CD4-positive, alpha-beta T cell (primary cell): ENCODE measurements at regions not wholly inside any gene's neighbourhood (a gene's known extent, or its start where the extent isn't known, plus 50 kb on each side); places are given as distances from the start of the nearest gene placed in this dataset.
"Not testable (repeated sequence)": the region's sequence is repeated elsewhere in the genome, so short reads cannot be mapped to it uniquely, and the experiment has no call there.

ENCODE experiments used
- ATAC-seq: fragments of 200-7000 bp; cut with Tn5 transposase; one replicate; pipeline ENCODE4 v1.10.0; 2022; ENCODE audit warnings: mild to moderate bottlenecking; ENCODE audit not compliant: poor library complexity
- CTCF ChIA-PET: fragments of 350-600 bp; sonication (Branson Sonifier 250); formaldehyde crosslinking; loops from one replicate; lab custom pipeline; 2021; ENCODE audit warnings: antibody characterized with exemption, inconsistent platforms; lab: Charles Lee
- POLR2A ChIA-PET: fragments of 350-600 bp; sonication (Branson Sonifier 250); formaldehyde crosslinking; loops from one replicate; lab custom pipeline; 2021; ENCODE audit warnings: antibody characterized with exemption, inconsistent platforms; lab: Charles Lee
- DNase-seq, 14 experiments: peaks; one replicate each; pipeline ENCODE4 v3.0.0-alpha.2; 2013 to 2020; ENCODE audit warnings: mixed read lengths in 2 of 14
- H3K27ac ChIP-seq, 2 donors: one replicate each; pipeline versions ENCODE4 v1.5.1 to v1.7.0; 2013; ENCODE audit warnings: low read length in 2 of 2, low read depth in 1 of 2, mild to moderate bottlenecking in 1 of 2
- H3K27me3 ChIP-seq, 2 experiments: 1 replicate in 1 of 2; 2 replicates in 1 of 2; pipeline versions ENCODE4 v1.6.1 to v1.7.0; 2013; ENCODE audit warnings: low read length in 2 of 2, control low read depth in 1 of 2, mild to moderate bottlenecking in 1 of 2, moderate library complexity in 1 of 2; ENCODE audit not compliant: insufficient read depth in 2 of 2, control insufficient read depth in 1 of 2
- H3K36me3 ChIP-seq: one replicate; pipeline ENCODE4 v1.6.1; 2013; ENCODE audit warnings: low read length, control low read depth; ENCODE audit not compliant: insufficient read depth
- H3K4me1 ChIP-seq: one replicate; pipeline ENCODE4 v1.6.1; 2013; ENCODE audit warnings: low read length, control low read depth; ENCODE audit not compliant: insufficient read depth
- H3K4me3 ChIP-seq: one replicate; pipeline ENCODE4 v1.5.1; 2013; ENCODE audit warnings: mild to moderate bottlenecking, low read length, moderate library complexity
- H3K9me3 ChIP-seq, 2 experiments: 1 replicate in 1 of 2; 2 replicates in 1 of 2; pipeline versions ENCODE4 v1.6.1 to v1.7.0; 2013; ENCODE audit warnings: low read length in 2 of 2, mild to moderate bottlenecking in 2 of 2, control low read depth in 1 of 2, moderate library complexity in 1 of 2; ENCODE audit not compliant: control insufficient read depth in 1 of 2, insufficient read depth in 1 of 2
- H3K27ac Mint-ChIP-seq: one replicate; pipeline ENCODE4 v1.8.0; 2020; ENCODE audit warnings: mixed read lengths
- H3K27me3 Mint-ChIP-seq: one replicate; pipeline ENCODE4 v1.8.0; 2021; ENCODE audit warnings: mixed read lengths
- H3K36me3 Mint-ChIP-seq: one replicate; pipeline ENCODE4 v1.8.0; 2021; ENCODE audit warnings: low read depth, mixed read lengths
- H3K4me1 Mint-ChIP-seq: one replicate; pipeline ENCODE4 v1.8.0; 2021; ENCODE audit warnings: low read depth, mixed read lengths
- H3K4me3 Mint-ChIP-seq: one replicate; pipeline ENCODE4 v1.8.0; 2020; ENCODE audit warnings: mild to moderate bottlenecking, mixed read lengths
- H3K9me3 Mint-ChIP-seq: one replicate; pipeline ENCODE4 v1.8.0; 2020; ENCODE audit warnings: mixed read lengths
- intact Hi-C, 2 experiments: fragments of 100-400 bp; cut with DNase I in 1 of 2; cut with micrococcal nuclease in 1 of 2; formaldehyde crosslinking; loops; one replicate each; pipeline versions ENCODE4 v1.15.1 to v1.9.0; 2023 to 2025; cut with DNase I, micrococcal nuclease
- TF ChIP-seq, protein P1 (sequence below): fragments of 200-600 bp; IDR thresholded peaks from one replicate; pipeline ENCODE4 v1.8.0; 2022; ENCODE audit warnings: antibody characterized with exemption, mild to moderate bottlenecking

DNA sequence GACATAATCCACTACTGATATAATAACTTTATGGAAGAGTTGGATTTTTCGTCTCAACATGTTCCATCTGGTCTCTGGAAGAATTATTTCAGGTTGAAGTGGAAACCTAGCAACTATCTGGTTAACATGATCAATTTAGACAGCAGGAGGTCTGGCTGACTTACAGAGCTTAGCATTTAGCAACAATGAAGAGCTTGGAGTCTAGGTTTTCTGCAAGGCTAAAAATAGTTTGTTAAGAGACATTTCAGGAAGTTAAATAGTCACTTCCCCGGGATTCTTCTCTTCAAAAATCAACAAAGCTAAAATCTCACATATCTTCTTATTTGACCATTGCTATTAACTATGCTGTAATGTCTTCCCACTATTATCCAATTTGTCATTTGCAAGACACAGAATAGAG is 418.6 kb upstream of the DIPK2B start:
- no peaks in the 10 kb centered on the region for H3K36me3 Mint-ChIP-seq
- peaks cover 2% of the 10 kb centered on the region for H3K9me3 Mint-ChIP-seq
- Histone ChIP-seq H3K4me1 (no peaks in the 10 kb centered on the region), H3K36me3 (no peaks in the 10 kb centered on the region), H3K27ac (no peak overlapping the region), H3K9me3 (no peaks in the 10 kb centered on the region), H3K4me3 (no peak overlapping the region), H3K27me3 (no peaks in the 10 kb centered on the region)
- ChIA-PET POLR2A (no interaction called here), CTCF (no interaction called here)
- intact Hi-C loops, result no loop called here
- TF ChIP-seq, protein P1, sequence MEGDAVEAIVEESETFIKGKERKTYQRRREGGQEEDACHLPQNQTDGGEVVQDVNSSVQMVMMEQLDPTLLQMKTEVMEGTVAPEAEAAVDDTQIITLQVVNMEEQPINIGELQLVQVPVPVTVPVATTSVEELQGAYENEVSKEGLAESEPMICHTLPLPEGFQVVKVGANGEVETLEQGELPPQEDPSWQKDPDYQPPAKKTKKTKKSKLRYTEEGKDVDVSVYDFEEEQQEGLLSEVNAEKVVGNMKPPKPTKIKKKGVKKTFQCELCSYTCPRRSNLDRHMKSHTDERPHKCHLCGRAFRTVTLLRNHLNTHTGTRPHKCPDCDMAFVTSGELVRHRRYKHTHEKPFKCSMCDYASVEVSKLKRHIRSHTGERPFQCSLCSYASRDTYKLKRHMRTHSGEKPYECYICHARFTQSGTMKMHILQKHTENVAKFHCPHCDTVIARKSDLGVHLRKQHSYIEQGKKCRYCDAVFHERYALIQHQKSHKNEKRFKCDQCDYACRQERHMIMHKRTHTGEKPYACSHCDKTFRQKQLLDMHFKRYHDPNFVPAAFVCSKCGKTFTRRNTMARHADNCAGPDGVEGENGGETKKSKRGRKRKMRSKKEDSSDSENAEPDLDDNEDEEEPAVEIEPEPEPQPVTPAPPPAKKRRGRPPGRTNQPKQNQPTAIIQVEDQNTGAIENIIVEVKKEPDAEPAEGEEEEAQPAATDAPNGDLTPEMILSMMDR, result no peak
- ATAC-seq (no peak), DNase-seq (no peak)
- no peaks in the 10 kb centered on the region for H3K27me3 Mint-ChIP-seq
- H3K4me3 Mint-ChIP-seq, result no peak overlapping the region
- H3K27ac Mint-ChIP-seq, result no peak overlapping the region
- H3K4me1 Mint-ChIP-seq, result no peaks in the 10 kb centered on the region

DNA sequence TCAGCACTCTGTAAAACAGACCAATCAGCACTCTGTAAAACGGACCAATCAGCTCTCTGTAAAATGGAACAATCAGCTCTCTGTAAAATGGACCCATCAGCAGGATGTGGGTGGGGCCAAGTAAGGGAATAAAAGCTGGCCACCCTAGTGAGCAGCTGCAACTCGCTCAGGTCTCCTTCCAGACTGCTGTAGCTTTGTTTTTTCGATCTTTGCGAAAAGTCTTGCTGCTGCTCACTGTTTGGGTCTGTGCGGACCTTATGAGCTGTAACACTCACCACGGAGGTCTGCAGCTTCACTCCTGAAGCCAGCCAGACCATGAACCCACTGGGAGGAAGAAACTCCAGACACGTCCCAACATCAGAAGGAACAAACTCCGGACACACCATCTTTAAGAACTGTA is 414.9 kb upstream of the DIPK2B start:
- H3K27ac Mint-ChIP-seq, DNase-seq, ATAC-seq, H3K27me3 Mint-ChIP-seq, H3K27me3 ChIP-seq, H3K4me3 ChIP-seq, intact Hi-C loops, POLR2A ChIA-PET, H3K36me3 Mint-ChIP-seq, CTCF ChIA-PET, H3K4me1 Mint-ChIP-seq, H3K27ac ChIP-seq, H3K36me3 ChIP-seq, H3K4me3 Mint-ChIP-seq, H3K9me3 Mint-ChIP-seq, H3K4me1 ChIP-seq: not testable (repeated sequence)
- peaks cover 4 to 11% of the 10 kb centered on the region in 2 experiments for H3K9me3 ChIP-seq

DNA sequence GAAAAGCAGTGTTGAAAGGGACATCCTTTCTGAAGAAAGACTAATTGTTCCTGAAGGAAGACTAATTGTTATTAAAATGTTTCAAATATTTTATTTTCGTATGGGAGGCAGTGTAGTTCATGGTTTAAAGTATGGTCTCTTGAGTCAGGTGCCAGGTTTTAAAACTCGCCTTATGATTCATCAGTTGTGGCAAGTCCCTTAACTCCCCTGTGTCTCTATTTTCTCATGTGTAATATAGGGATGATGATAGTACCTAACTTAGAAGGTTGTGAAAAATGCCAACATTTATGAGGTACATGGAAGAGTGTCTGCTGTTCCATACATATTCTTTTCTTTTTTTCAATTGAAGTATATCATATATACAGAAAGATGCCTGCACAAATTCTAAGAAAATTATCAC is 414.2 kb upstream of the DIPK2B start:
- Histone ChIP-seq H3K36me3 (no peaks in the 10 kb centered on the region), H3K4me1 (no peaks in the 10 kb centered on the region), H3K9me3 (peaks cover 4 to 18% of the 10 kb centered on the region in 2 experiments), H3K4me3 (no peak overlapping the region), H3K27ac (no peak overlapping the region), H3K27me3 (no peaks in the 10 kb centered on the region)
- ATAC-seq, result no peak
- no peak for DNase-seq
- H3K4me1 Mint-ChIP-seq, result no peaks in the 10 kb centered on the region
- H3K36me3 Mint-ChIP-seq, result no peaks in the 10 kb centered on the region
- ChIA-PET POLR2A (no interaction called here), CTCF (no interaction called here)
- no peak overlapping the region for H3K4me3 Mint-ChIP-seq
- TF ChIP-seq, protein P1, result no peak
- intact Hi-C loops, result no loop called here
- no peaks in the 10 kb centered on the region for H3K27me3 Mint-ChIP-seq
- peaks cover 2% of the 10 kb centered on the region for H3K9me3 Mint-ChIP-seq
- no peak overlapping the region for H3K27ac Mint-ChIP-seq

DNA sequence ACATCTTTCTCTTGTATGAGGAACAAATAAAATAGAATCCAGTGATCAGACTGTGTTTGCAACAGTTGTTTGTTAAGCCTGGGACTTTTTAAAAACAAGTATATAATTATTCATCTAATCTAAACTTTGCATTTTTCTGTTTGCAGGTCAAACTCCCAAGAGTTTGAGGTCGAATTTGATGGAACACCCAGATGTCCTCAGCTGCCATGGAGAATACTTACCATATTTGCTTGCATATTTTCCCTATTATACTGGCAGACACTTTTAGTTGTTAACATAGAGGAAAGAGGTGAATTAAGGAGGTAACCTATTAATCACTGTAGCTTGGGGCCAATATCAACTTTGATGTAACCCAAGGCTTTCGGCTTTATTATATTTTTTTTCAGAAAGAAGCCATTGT is 401.5 kb upstream of the DIPK2B start:
- Histone ChIP-seq H3K36me3 (no peaks in the 10 kb centered on the region), H3K9me3 (no peaks in the 10 kb centered on the region), H3K27ac (no peak overlapping the region), H3K4me3 (no peak overlapping the region), H3K4me1 (no peaks in the 10 kb centered on the region), H3K27me3 (no peaks in the 10 kb centered on the region)
- no peaks in the 10 kb centered on the region for H3K27me3 Mint-ChIP-seq
- intact Hi-C loops, result no loop called here
- ChIA-PET POLR2A (no interaction called here), CTCF (no interaction called here)
- no peak overlapping the region for H3K27ac Mint-ChIP-seq
- TF ChIP-seq, protein P1, result no peak
- no peaks in the 10 kb centered on the region for H3K4me1 Mint-ChIP-seq
- DNase-seq (no peak), ATAC-seq (no peak)
- no peaks in the 10 kb centered on the region for H3K9me3 Mint-ChIP-seq
- no peak overlapping the region for H3K4me3 Mint-ChIP-seq
- no peaks in the 10 kb centered on the region for H3K36me3 Mint-ChIP-seq
